KOPT-K1 (cell line): ENCODE measurements at regions not wholly inside any gene's neighbourhood (a gene's known extent, or its start where the extent isn't known, plus 50 kb on each side); places are given as distances from the start of the nearest gene placed in this dataset.

Experiments
- H3K27ac ChIP-seq: fragments of 200-600 bp; sonication (generic); 2 replicates; pipeline ENCODE4 v1.5.1; 2016; ENCODE audit warnings: antibody characterized with exemption, mild to moderate bottlenecking, low read depth, low read length; ENCODE audit not compliant: poor library complexity, severe bottlenecking
- H3K36me3 ChIP-seq: fragments of 200-600 bp; sonication (generic); 2 replicates; pipeline ENCODE4 v1.5.1; 2017; ENCODE audit warnings: antibody characterized with exemption, mild to moderate bottlenecking, low read length, moderate library complexity; ENCODE audit not compliant: insufficient read depth
- H3K9me3 ChIP-seq: fragments of 200-600 bp; sonication (generic); 2 replicates; pipeline ENCODE4 v1.5.1; 2017; ENCODE audit warnings: antibody characterized with exemption, low read length, mild to moderate bottlenecking; ENCODE audit not compliant: insufficient read depth, poor library complexity, severe bottlenecking

- no peaks in the 10 kb centered on the region for H3K36me3 ChIP-seq
- H3K27ac ChIP-seq = no peak overlapping the region
- no peaks in the 10 kb centered on the region for H3K9me3 ChIP-seq
Measured at GRCh38 chr10:106181501-106181900, 983.0 kb downstream of the SORCS1 start.

DNA sequence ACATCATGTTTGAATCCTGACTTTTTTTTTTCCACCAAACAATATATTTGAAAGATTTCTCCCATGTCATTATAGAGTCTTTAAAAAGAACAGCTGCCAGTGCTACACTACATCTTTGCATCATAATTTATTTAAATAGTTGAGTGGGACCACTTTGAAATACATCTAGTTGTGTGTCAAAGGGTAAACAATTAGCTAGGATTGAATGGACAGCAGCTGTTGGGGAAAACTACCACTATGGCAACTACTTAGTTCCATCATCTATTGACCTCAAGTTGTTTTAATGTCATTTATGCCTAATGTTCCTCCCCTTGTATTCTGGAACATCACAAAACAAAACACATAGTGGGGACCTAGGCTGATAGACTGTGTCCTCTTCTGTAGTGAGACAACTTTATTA lies 985.1 kb downstream of the SORCS1 start:
- no peaks in the 10 kb centered on the region for H3K9me3 ChIP-seq
- no peak overlapping the region for H3K27ac ChIP-seq
- no peaks in the 10 kb centered on the region for H3K36me3 ChIP-seq

DNA sequence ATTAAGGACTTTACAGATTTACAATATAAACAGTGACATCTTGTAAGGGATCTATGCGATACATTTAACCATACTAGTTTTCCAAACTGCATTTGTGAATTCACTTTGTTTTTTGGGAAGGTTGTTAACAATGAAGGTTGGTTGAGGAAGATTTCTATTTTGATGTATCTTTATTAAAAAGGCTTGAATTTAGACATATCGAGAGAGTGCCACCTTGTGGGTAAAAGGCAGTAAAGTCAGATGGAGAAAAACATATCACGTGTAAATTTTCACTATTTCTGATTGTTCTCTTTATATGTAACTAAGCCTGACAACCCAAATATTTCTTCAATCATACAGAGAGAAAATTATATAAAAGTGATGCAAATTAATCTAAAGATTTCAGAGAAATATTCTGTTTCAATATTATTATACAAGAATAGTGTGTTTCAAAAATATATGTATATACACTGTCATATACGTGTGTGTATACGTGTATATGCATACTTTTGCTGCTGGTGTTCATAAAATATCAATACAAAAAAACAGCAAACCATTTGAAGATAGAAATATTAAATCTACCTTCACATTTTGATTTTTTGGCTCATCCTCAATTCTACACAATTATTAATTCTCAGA lies 988.6 kb downstream of the SORCS1 start:
- no peaks in the 10 kb centered on the region for H3K9me3 ChIP-seq
- H3K27ac ChIP-seq = no peak overlapping the region
- H3K36me3 ChIP-seq = no peaks in the 10 kb centered on the region

GRCh38 chr10:106173838-106174237 lies 990.7 kb downstream of the SORCS1 start:
- Histone ChIP-seq H3K27ac (no peak overlapping the region), H3K9me3 (no peaks in the 10 kb centered on the region), H3K36me3 (no peaks in the 10 kb centered on the region)

DNA sequence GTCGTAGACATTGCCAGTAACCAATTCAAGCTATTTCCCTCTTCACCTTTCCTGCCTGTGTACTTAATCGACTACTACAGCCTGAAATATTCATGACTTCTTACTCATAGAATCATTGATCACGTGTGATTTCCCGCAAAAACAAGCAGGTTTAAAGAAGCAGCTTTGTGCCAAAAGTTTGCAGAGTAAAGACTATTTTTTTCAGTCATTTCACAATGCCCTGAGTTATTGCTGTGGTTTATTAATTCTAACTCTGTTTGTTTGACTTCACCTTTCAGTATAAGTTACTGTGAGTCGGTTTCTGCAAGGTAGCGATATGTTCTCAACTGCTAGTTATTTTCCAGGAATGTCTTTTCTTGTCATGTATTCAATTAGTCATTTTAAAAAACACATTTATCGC lies 995.3 kb downstream of the SORCS1 start:
- H3K9me3 ChIP-seq = no peaks in the 10 kb centered on the region
- H3K36me3 ChIP-seq = no peaks in the 10 kb centered on the region
- no peak overlapping the region for H3K27ac ChIP-seq

GRCh38 chr10:106167946-106168345 lies 996.6 kb downstream of the SORCS1 start:
- no peak overlapping the region for H3K27ac ChIP-seq
- H3K9me3 ChIP-seq = no peaks in the 10 kb centered on the region
- H3K36me3 ChIP-seq = no peaks in the 10 kb centered on the region

- H3K36me3 ChIP-seq = no peaks in the 10 kb centered on the region
- H3K27ac ChIP-seq = no peak overlapping the region
- H3K9me3 ChIP-seq = no peaks in the 10 kb centered on the region
Measured at GRCh38 chr10:106158241-106158640, 1006.3 kb downstream of the SORCS1 start.

DNA sequence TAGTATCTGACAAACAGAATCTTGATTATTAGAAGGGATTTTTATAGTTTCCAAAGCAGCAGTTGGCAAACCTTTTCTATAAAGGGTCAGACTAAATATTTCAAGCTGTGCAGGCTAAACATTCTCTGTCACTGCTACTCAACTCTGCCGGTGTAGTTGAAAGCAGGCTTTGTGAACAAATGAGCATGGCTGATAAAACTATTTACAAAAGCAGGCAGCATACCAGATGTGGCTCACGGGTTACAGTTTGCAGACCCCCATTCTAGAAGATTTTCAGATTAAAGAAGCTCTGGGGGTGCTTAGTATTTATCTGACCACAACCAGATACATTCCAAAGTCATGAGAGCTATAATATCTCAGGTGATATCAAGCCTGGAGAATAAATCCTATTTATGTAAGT lies 1017.5 kb downstream of the SORCS1 start:
- H3K9me3 ChIP-seq = no peaks in the 10 kb centered on the region
- no peaks in the 10 kb centered on the region for H3K36me3 ChIP-seq
- H3K27ac ChIP-seq = no peak overlapping the region

DNA sequence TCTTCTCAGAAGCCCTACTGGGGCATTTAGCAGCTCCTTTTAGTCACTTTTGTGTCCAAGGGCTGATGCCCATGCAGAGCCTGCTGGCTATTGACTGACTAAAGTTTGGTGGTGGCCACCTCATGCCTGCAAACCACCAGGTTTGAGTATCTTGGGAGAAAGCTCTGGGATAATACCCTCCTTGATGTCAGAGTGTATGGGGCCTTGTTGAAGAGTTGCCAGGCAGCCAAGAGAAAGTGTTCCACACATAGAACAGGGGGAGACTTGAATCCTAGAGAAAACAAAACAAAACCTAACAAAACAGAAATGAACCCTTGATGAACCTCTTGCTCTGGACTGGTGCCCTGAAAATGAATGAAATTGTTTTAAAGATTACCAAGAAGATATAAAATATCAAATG lies 1024.6 kb downstream of the SORCS1 start:
- Histone ChIP-seq H3K36me3 (no peaks in the 10 kb centered on the region), H3K9me3 (no peaks in the 10 kb centered on the region), H3K27ac (no peak overlapping the region)

GRCh38 chr10:106136175-106136574 lies 1028.3 kb downstream of the SORCS1 start:
- no peak overlapping the region for H3K27ac ChIP-seq
- no peaks in the 10 kb centered on the region for H3K9me3 ChIP-seq
- H3K36me3 ChIP-seq = no peaks in the 10 kb centered on the region

- H3K9me3 ChIP-seq = no peaks in the 10 kb centered on the region
- H3K36me3 ChIP-seq = no peaks in the 10 kb centered on the region
- no peak overlapping the region for H3K27ac ChIP-seq
Measured at GRCh38 chr10:106134326-106135000, 1030.0 kb downstream of the SORCS1 start.

DNA sequence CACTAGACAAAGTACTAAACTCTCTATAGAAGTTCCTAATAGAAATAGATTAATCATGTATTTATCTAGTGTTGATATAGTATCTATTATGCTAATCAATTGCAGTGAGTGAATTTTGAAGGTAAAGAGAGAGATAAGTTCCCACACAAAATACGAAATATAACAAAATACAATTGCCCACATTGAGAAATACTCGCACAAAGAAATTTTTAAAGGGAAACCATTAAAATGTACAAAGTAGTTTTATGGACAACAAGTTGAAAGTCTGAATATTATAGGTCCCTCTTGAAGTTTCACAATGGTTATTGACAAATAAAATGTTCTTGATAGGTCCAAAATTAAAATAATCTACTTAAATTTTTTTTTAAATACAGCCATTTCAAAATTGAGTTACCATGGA lies 1031.1 kb downstream of the SORCS1 start:
- no peaks in the 10 kb centered on the region for H3K36me3 ChIP-seq
- no peaks in the 10 kb centered on the region for H3K9me3 ChIP-seq
- no peak overlapping the region for H3K27ac ChIP-seq

- no peaks in the 10 kb centered on the region for H3K36me3 ChIP-seq
- no peaks in the 10 kb centered on the region for H3K9me3 ChIP-seq
- H3K27ac ChIP-seq = no peak overlapping the region
Measured at GRCh38 chr10:106132956-106133355, 1031.5 kb downstream of the SORCS1 start.

DNA sequence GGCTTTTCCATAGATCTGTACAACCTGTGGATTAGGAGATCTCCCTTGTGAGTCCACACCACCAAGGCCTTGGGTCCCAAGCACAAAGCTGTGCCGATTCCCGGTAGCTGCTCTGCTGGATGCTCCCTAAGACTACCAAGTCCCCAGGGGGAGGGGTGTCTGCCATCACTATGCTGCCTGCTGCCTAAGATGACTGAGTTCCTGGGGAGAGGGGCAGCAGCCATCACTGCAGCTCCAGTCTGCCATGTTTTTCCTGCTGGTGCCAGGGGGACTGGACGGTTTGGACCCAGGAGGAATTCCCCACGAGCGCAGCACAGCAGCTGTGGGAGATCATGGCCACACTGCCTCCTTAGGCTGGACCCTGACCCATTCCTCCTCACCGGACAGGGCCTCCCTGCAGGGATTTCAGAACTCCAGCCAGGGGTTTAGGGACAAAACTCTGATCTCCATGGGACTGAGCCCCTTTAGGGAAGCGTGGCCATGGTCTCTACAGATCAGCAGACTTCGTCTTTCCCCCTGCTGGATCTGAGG lies 1049.8 kb downstream of the SORCS1 start:
- Histone ChIP-seq H3K9me3 (no peaks in the 10 kb centered on the region), H3K27ac (no peak overlapping the region), H3K36me3 (no peaks in the 10 kb centered on the region)

GRCh38 chr10:106111246-106111645 lies 1053.3 kb downstream of the SORCS1 start:
- H3K27ac ChIP-seq = no peak overlapping the region
- H3K36me3 ChIP-seq = no peaks in the 10 kb centered on the region
- no peaks in the 10 kb centered on the region for H3K9me3 ChIP-seq

DNA sequence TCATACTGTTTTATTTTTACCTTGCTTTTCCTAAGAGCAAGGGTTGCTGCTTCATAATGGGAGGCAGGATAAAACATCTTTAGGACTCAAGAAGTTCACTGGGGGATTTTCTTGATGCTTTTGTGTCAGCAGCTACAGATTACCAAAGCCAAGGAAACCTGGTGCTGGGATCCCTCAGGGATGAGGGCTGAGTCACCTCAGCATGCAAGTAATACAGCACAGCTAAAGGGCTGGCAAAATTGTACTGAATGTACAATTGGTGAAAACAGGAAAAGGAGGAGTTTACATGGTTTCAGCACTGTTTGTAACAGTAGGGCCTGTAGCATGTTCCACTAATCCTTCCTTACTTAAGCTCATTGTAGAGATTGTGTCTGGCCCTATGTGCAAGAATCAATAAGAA lies 1056.8 kb downstream of the SORCS1 start:
- H3K27ac ChIP-seq = no peak overlapping the region

More for the DNA sequence above, 1056.8 kb downstream of the SORCS1 start:
- H3K36me3 ChIP-seq = no peaks in the 10 kb centered on the region
- H3K9me3 ChIP-seq = no peaks in the 10 kb centered on the region
